CD4-positive, alpha-beta T cell treated with Interleukin-1 beta for 1 hour (primary cell): ENCODE measurements at regions not wholly inside any gene's neighbourhood (a gene's known extent, or its start where the extent isn't known, plus 50 kb on each side); places are given as distances from the start of the nearest gene placed in this dataset.

Experiments
- DNase-seq, 2 donors: peaks; one replicate each; pipeline ENCODE4 v3.0.0-alpha.2; 2020 to 2022

DNA sequence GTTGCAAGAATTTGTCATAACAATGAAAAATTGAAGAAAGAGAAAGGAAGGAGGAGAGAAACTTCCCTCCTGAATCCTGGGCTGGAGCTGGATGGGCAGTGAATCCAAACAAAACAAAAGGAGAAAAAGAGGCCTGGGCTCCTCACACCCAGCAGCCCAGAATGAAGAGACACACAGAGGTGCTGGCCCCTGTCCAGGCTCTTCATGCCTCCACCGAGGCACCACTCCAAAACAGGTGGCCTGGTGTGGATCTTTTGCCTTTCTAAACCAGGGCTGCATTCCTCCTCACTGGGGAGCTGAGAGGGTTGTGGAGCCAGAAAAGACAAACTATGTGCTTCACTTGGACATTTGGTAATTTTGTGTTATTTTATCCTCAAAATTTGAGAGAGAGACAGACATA is 76.0 kb downstream of the FAM124B start:
- no peak for DNase-seq

GRCh38 chr2:224324604-224325003 is 77.3 kb downstream of the FAM124B start:
- no peak for DNase-seq

DNA sequence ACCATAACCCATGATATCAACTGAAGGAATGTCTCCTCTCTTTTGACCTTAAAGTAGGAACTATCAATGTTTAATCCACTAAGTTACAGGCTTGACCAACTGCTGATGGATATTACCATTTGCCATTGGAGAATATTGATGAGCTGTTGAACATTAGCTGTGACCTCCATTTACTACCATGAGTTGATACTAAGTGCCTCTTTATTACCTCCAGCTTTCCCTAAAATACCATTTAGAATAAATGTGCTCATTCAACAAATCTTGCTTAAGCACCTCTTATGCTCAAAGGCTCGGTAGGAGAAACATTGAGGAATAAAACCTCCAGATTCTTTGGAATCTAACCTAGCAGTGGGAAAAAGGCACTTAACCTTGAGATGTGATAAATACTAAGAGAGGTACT is 81.2 kb downstream of the FAM124B start:
- DNase-seq = no peak

DNA sequence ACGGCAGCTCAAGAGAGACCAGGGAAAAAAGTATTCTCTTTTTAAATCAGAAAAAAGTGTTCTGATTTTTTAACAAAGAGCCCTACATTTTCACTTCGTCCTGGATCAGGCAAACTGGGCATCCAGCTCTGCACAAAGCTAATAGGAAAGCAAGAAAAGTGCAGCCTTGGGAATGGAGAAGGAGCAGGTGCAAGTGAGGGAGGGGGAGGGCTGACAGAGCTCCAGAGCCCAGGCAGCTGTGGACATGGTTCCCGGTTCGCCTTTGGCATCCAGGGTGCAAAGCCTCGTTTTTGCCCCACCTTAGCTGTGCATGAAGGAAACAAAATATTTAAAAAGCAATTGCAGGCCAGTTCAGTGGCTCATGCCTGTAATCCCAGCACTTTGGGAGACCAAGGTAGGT is 82.2 kb downstream of the FAM124B start:
- DNase-seq = no peak

- no peak for DNase-seq
These were observed 89.2 kb downstream of the FAM124B start for GRCh38 chr2:224312741-224313140.

GRCh38 chr2:224310943-224311625 is 90.8 kb downstream of the FAM124B start:
- no peak for DNase-seq

DNA sequence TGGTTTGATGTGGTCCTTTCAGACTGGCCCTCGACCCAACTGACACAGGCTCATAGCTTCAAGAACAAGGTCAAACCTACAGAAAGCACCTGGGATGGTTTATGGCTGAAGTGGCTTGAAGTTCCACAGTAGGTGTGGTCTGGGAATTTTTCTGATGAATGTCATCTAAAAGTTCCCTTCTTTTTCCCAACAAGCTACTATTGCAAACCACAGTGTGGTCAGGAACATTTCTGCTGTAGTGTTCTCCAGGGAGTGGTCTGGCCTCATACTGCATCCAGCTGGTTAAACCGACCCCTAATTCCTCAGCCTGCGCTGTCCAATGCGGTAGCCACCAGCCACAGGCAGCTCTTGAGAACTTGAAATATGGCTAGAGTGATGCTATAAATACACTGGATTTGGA is 92.7 kb downstream of the FAM124B start:
- DNase-seq = no peak

DNA sequence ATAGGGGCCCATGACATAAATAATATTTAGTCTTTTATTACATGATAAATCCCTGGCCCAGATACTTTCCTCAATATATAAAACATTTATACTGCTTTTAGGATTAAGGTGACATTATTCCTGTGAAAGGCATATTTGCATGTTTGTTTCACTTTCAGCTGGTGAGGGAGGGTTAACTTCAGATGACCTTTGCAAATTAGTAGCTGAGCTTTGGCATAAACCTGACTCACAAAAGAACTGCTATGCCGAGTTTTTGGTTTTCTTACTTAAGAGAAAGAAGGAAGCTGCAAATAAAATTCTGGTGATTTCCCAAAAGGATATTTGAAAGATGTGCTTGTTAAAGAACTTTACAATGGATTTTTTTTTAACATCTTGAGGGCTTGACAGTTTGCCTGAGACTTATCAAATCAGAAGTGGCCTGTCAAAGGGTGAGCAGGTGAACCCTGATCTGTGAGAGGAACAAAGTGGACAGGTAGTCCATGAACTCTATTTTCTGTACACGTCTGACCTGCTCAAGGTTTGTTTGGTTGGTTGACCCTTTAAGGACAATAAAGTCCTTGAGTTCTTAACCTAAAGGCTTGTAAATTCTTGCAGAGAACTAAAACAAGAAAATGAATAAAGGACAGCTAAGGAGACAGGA is 93.5 kb downstream of the FAM124B start:
- no peak for DNase-seq

- no peak for DNase-seq
These were observed 99.0 kb downstream of the FAM124B start for GRCh38 chr2:224302952-224303351.

DNA sequence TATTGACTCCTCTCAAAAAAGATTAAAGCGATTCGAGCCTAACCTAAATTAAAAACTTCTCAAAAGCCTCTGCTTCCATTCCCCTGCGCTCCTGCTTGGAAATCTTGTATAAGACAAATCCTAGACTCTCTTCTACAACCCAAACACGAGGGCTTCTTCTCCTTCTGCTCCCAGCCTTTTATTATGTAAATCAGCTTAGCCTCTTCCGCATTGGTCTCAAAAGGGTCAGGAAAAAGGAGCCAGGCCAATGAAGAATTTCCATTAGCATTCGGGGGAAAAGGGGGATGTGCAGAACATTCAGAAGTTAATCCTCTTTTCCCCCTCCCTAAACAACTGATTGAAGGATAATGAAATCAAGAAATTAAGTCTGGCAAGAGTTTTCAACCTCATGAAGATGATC is 107.9 kb downstream of the FAM124B start:
- no peak for DNase-seq

DNA sequence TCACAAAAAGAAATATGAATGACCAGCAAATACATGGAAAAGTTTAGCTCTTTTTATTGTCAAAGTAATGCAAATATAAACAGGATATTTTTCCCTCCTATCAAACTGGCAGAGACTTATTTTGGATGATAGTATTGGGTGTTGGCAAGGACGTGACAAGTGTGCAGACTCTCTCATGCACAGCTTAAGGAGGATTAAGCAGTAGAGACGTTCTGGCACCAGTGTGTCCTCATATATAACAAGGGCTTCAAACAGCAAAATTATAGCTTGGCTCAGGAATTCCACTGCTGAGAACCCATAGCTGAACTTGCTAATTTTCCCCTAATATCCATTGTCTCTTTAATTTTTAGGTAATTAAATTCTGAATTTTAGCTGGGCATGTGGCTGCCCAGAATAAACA is 114.4 kb downstream of the FAM124B start:
- no peak for DNase-seq

GRCh38 chr2:224286923-224287322 is 115.0 kb downstream of the FAM124B start:
- no peak for DNase-seq

- peak in 1 of 2 donors; percentile 41 for DNase-seq
These were observed 117.6 kb downstream of the FAM124B start for GRCh38 chr2:224284134-224284946.

GRCh38 chr2:224283466-224283965 is 118.4 kb downstream of the FAM124B start:
- DNase-seq = no peak

DNA sequence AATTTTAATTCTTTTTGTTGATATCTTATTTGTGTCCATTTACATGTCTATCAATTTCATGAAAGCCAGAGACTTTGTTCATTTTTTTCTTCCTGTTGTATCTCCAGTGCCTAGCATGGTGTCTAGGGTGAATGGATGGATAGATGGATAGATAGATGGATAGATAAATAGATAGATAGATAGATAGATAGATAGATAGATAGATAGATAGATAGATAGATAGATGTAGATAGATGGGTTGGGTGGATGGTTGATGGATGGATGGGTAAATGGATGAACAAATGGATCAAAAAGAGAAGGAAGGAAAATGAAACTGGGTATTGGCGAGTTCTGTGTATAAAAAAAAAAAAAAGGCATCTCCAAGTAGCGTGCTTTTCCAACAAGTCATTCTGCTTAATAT is 120.5 kb downstream of the FAM124B start:
- no peak for DNase-seq

DNA sequence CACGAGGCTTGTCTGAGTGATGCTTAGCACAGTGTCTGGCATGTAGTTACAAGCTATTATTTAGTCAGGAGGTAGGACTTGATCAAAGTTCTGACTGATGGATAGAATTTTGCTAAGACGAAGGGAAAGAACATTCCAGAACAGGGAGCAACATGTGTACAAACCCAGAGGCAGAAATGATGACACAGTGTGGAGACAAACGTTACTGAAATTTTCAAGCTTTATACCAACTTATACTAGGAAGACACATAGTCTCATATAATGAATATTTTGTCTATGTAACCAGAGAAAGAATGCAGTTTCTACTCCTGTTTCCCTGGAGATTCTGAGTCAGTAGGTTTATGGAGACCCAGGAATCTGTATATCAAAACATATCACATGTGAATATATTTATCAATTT is 123.4 kb downstream of the FAM124B start:
- DNase-seq = no peak

DNA sequence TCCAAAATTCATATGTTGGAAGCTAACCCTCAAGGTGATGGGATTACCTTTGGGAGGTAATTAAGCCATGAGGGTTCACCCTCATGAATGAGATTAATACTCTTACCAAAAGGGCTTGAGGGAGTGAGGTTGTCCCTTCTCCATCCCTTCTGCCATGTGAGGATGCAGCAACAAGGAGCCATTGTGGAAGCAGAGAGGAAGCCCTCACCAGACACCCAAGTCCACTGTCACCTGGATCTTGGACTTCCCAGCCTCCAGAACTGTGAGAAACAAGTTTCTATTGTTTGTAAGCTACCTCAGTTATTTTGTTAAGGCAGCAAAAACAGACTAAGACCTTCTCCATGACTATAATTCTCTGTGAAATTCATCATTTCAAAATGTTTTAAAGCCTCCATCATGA is 125.7 kb downstream of the FAM124B start:
- DNase-seq = no peak

DNA sequence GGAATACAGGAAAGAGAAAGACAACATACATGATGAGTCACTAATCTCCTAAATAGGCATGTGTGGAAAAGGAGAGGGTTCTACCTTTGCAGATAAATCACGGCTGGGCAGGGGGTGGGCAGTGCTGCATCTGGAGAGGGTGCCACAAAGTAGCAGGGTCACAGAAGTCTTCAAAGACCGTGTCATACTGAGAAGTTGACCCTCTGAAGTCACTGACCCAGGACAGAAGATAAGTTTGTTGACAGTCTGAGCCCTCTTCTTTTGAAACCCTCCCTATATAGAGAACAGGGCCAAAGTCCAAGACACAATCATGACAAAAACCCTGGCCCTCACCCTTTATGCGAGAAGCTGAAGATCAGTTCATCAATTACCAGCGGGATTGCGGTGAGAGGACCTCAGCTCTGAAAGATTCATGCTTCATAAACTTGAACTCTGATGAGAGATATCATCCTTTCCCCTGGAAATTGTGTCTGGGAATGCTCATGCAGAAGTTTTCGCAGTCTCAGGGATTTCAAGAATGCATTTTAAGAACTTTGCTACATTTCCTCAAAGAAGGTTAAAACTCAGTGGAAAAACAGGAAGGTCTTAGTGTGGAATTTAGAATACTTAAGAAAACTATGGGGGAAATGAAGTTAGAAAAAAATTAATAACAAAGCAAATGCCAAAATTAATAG is 129.5 kb downstream of the FAM124B start:
- no peak for DNase-seq

- DNase-seq = no peak
These were observed 130.2 kb downstream of the FAM124B start for GRCh38 chr2:224271617-224272236.

DNA sequence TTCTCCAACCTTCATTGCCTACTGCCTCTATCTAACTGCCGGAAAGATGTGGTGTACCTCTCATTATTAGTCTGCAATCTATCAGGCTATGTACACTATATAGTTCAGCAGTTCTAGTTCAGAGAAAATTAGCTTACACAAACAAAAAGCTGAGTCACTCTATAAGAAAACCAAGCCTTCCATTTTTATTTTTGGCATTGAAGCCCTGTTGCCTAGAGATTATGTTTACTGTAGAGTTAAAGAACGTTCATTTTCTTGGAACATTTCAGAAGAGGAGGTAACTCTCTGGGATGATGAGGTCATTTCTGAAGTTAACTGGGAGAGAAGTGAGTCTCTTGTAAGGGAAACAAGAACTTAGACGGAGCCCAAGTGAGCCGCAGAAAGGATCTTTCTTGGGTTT is 133.5 kb downstream of the FAM124B start:
- no peak for DNase-seq

DNA sequence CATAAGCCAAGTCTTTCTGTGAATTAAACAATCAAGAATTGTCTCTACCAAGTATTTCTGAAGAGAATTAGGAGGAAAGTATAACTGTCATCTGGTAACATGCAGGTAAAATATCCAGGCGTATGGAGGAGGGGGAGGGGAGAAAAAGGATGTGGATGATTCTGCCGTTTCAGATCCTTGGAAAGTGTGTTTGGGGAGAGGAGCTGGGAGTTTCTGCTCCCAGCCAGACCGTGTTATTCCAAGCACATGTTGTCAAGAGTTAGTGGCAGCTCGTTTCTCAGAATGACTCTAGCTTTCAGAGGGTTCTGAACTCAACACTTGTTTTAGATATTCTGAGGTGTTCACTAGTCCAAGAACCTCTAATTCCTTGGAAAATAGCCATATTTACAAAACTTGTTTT is 137.6 kb downstream of the FAM124B start:
- DNase-seq = no peak

- DNase-seq = no peak
These were observed 138.3 kb downstream of the FAM124B start for GRCh38 chr2:224263571-224264043.

- no peak for DNase-seq
These were observed 140.6 kb downstream of the FAM124B start for GRCh38 chr2:224261326-224261725.
